DMS79 (cell line): ENCODE measurements at regions not wholly inside any gene's neighbourhood (a gene's known extent, or its start where the extent isn't known, plus 50 kb on each side); places are given as distances from the start of the nearest gene placed in this dataset.
"Not testable (repeated sequence)": the region's sequence is repeated elsewhere in the genome, so short reads cannot be mapped to it uniquely, and the experiment has no call there.

Experiments used
- DNase-seq: peaks from one replicate; lab custom pipeline; 2025; lab: John Stamatoyannopoulos, UW

- no peak for DNase-seq
Measured at GRCh38 chr7:356691-357462, 66.9 kb downstream of the FOXL3 start.

GRCh38 chr7:357531-358209 is 67.7 kb downstream of the FOXL3 start:
- DNase-seq = no peak

- no peak for DNase-seq
Measured at GRCh38 chr7:358352-358751, 68.4 kb downstream of the FOXL3 start.

GRCh38 chr7:359226-359765 is 69.3 kb downstream of the FOXL3 start:
- no peak for DNase-seq

- DNase-seq = no peak
Measured at GRCh38 chr7:359766-360361, 69.9 kb downstream of the FOXL3 start.

- no peak for DNase-seq
Measured at GRCh38 chr7:360454-361100, 70.6 kb downstream of the FOXL3 start.

GRCh38 chr7:361182-361581 is 71.2 kb downstream of the FOXL3 start:
- DNase-seq = not testable (repeated sequence)

- DNase-seq = no peak
Measured at GRCh38 chr7:361680-362401, 71.9 kb downstream of the FOXL3 start.

GRCh38 chr7:362402-363096 is 72.6 kb downstream of the FOXL3 start:
- DNase-seq = no peak

- DNase-seq = no peak
Measured at GRCh38 chr7:363626-364025, 73.7 kb downstream of the FOXL3 start.

- DNase-seq = no peak
Measured at GRCh38 chr7:364536-364935, 74.6 kb downstream of the FOXL3 start.

GRCh38 chr7:365593-365992 is 75.6 kb downstream of the FOXL3 start:
- no peak for DNase-seq

- no peak for DNase-seq
Measured at GRCh38 chr7:366161-366803, 76.3 kb downstream of the FOXL3 start.

- no peak for DNase-seq
Measured at GRCh38 chr7:367351-367901, 77.5 kb downstream of the FOXL3 start.

- no peak for DNase-seq
Measured at GRCh38 chr7:368651-369475, 78.9 kb downstream of the FOXL3 start.

GRCh38 chr7:369476-370258 is 79.7 kb downstream of the FOXL3 start:
- no peak for DNase-seq

GRCh38 chr7:370259-370625 is 80.3 kb downstream of the FOXL3 start:
- DNase-seq = no peak

GRCh38 chr7:370775-371118 is 80.8 kb downstream of the FOXL3 start:
- no peak for DNase-seq
